ENCODE measurements at regions not wholly inside any gene's neighbourhood (a gene's known extent, or its start where the extent isn't known, plus 50 kb on each side); places are given as distances from the start of the nearest gene placed in this dataset.

- Histone ChIP-seq H3K79me2 (ENCODE audit: insufficient read depth, low read length) (no peaks in the 10 kb centered on the region), H3K4me2 (replicated peaks; ENCODE audit: extremely low read depth, low read length, poor library complexity, severe bottlenecking) (no peak overlapping the region), H3K9ac (ENCODE audit: insufficient read depth, low read length, poor library complexity, severe bottlenecking) (no peak overlapping the region), H3K36me3 (replicated peaks in 1 of 2; ENCODE audit: control insufficient read depth in 1 of 2, insufficient read depth in 2 of 2, low read length in 2 of 2) (no peaks in the 10 kb centered on the region), H3K27me3 (ENCODE audit: control insufficient read depth in 2 of 2, insufficient read depth in 2 of 2, low read length in 2 of 2) (no peaks in the 10 kb centered on the region), H3K27ac (ENCODE audit: low read depth in 1 of 2, low read length in 2 of 2) (no peak overlapping the region), H2AFZ (ENCODE audit: insufficient read depth, low read depth, low read length, poor library complexity, severe bottlenecking) (no peak overlapping the region), H3K9me3 (replicated peaks in 1 of 2; ENCODE audit: control insufficient read depth in 1 of 2, insufficient read depth in 1 of 2, low read length in 2 of 2) (no peaks in the 10 kb centered on the region), H3K4me1 (ENCODE audit: control insufficient read depth in 1 of 2, insufficient read depth in 2 of 2, low read length in 2 of 2) (no peaks in the 10 kb centered on the region), H4K20me1 (ENCODE audit: insufficient read depth, low read length) (no peaks in the 10 kb centered on the region), H3K4me3 (replicated peaks in 1 of 3; ENCODE audit: low read depth in 2 of 3, low read length in 3 of 3) (no peak overlapping the region)
- no CpG with 5 or more reads among the region's 2 CpGs for WGBS (ENCODE audit: insufficient coverage)
- Mint-ChIP-seq H3K4me3 (no peak overlapping the region), H3K27me3 (ENCODE audit: low read depth in 3 of 3) (peaks cover 0 to 3% (median 0%) of the 10 kb centered on the region in 3 donors), H3K27ac (no peak overlapping the region), H3K4me1 (no peaks in the 10 kb centered on the region), H3K36me3 (no peaks in the 10 kb centered on the region), H3K9me3 (peaks cover 0 to 6% (median 2%) of the 10 kb centered on the region in 7 donors)
- no peak for DNase-seq
- intact Hi-C loops (cut with micrococcal nuclease), result no loop called here
- TF ChIP-seq, protein P1, sequence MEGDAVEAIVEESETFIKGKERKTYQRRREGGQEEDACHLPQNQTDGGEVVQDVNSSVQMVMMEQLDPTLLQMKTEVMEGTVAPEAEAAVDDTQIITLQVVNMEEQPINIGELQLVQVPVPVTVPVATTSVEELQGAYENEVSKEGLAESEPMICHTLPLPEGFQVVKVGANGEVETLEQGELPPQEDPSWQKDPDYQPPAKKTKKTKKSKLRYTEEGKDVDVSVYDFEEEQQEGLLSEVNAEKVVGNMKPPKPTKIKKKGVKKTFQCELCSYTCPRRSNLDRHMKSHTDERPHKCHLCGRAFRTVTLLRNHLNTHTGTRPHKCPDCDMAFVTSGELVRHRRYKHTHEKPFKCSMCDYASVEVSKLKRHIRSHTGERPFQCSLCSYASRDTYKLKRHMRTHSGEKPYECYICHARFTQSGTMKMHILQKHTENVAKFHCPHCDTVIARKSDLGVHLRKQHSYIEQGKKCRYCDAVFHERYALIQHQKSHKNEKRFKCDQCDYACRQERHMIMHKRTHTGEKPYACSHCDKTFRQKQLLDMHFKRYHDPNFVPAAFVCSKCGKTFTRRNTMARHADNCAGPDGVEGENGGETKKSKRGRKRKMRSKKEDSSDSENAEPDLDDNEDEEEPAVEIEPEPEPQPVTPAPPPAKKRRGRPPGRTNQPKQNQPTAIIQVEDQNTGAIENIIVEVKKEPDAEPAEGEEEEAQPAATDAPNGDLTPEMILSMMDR (IDR thresholded peaks at IDR 0.05), result no peak
These were observed 309.2 kb upstream of the KITLG start for GRCh38 chr12:88889326-88890110.

GRCh38 chr12:88884600-88884999 lies 304.3 kb upstream of the KITLG start:
- Histone ChIP-seq H3K9me3 (replicated peaks in 1 of 2; ENCODE audit: control insufficient read depth in 1 of 2, insufficient read depth in 1 of 2, low read length in 2 of 2) (no peaks in the 10 kb centered on the region), H3K4me1 (ENCODE audit: control insufficient read depth in 1 of 2, insufficient read depth in 2 of 2, low read length in 2 of 2) (no peaks in the 10 kb centered on the region), H3K4me2 (replicated peaks; ENCODE audit: extremely low read depth, low read length, poor library complexity, severe bottlenecking) (no peak overlapping the region), H3K27ac (ENCODE audit: low read depth in 1 of 2, low read length in 2 of 2) (no peak overlapping the region), H4K20me1 (ENCODE audit: insufficient read depth, low read length) (no peaks in the 10 kb centered on the region), H2AFZ (ENCODE audit: insufficient read depth, low read depth, low read length, poor library complexity, severe bottlenecking) (no peak overlapping the region), H3K27me3 (ENCODE audit: control insufficient read depth in 2 of 2, insufficient read depth in 2 of 2, low read length in 2 of 2) (no peaks in the 10 kb centered on the region), H3K4me3 (replicated peaks in 1 of 3; ENCODE audit: low read depth in 2 of 3, low read length in 3 of 3) (no peak overlapping the region), H3K79me2 (ENCODE audit: insufficient read depth, low read length) (no peaks in the 10 kb centered on the region), H3K36me3 (replicated peaks in 1 of 2; ENCODE audit: control insufficient read depth in 1 of 2, insufficient read depth in 2 of 2, low read length in 2 of 2) (no peaks in the 10 kb centered on the region), H3K9ac (ENCODE audit: insufficient read depth, low read length, poor library complexity, severe bottlenecking) (no peak overlapping the region)
- intact Hi-C loops (cut with micrococcal nuclease), result no loop called here
- Mint-ChIP-seq H3K27me3 (ENCODE audit: low read depth in 3 of 3) (peaks cover 0 to 1% (median 0%) of the 10 kb centered on the region in 3 donors), H3K4me1 (no peaks in the 10 kb centered on the region), H3K4me3 (no peak overlapping the region), H3K9me3 (peaks cover 0 to 6% (median 2%) of the 10 kb centered on the region in 7 donors), H3K36me3 (no peaks in the 10 kb centered on the region), H3K27ac (no peak overlapping the region)
- no CpG with 5 or more reads among the region's 2 CpGs for WGBS (ENCODE audit: insufficient coverage)
- TF ChIP-seq, protein P1 (IDR thresholded peaks at IDR 0.05), result no peak
- DNase-seq, result no peak

Data from CD14-positive monocyte (primary cell).